Islet precursor cell (in vitro differentiated cells): ENCODE measurements at regions not wholly inside any gene's neighbourhood (a gene's known extent, or its start where the extent isn't known, plus 50 kb on each side); places are given as distances from the start of the nearest gene placed in this dataset.

Experiments used
- DNase-seq: peaks from one replicate; pipeline ENCODE4 v3.0.0-alpha.2; 2018

DNA sequence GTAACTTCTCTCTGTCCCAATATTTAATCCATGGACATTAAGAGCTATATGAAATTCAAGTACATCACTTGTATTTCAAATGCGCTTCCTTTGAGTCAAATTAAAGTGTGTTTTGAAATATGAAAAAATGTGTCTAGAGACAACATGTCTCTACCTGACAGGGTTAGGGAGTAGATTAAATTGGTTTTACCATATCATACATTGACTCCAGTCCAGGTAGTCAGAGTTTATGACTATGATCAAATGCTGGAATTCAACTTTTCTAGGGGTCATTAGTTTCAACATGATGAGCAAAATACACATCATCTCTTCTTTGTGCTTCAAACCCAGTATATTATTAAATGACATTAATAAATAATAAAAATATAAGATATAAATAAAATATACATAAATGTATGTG is 259.2 kb downstream of the CDH10 start:
- DNase-seq, result no peak

DNA sequence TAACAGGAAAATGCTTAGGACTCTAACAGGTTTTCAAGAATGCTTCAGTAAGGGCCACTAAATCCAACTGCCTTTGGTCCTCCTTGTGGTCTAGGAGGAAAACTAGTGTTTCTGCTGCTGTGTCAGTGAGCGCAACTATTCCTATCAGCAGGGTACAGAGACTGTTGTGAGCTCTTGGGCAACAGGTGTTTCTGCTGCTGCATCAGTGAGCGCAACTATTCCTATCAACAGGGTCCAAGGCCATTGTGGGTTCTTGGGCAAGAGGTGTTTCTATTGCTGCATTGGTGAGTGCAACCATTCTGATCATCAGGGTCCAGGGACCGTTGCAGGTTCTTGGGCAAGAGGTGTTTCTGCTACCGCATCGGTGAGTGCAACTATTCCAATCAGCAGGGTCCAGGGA is 256.3 kb downstream of the CDH10 start:
- no peak for DNase-seq

DNA sequence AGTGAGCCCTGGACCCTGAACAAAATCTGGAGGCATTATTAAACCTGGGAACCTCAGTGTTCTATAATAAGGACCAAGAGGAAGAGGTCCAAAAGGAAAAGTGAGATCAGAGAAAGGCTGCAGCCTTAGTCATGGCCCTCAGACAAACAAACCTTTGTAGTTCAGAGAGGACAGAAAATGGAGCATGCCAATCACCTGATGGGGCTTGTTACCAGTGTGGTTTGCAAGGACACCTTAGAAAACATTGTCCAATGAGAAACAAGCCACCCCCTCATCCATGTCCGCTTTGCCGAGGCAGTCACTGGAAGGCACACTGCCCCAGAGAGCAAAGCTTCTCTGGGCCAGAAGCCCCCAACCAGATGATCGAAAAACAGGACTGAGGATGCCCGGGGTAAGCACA is 254.8 kb downstream of the CDH10 start:
- peak; percentile 55 for DNase-seq

DNA sequence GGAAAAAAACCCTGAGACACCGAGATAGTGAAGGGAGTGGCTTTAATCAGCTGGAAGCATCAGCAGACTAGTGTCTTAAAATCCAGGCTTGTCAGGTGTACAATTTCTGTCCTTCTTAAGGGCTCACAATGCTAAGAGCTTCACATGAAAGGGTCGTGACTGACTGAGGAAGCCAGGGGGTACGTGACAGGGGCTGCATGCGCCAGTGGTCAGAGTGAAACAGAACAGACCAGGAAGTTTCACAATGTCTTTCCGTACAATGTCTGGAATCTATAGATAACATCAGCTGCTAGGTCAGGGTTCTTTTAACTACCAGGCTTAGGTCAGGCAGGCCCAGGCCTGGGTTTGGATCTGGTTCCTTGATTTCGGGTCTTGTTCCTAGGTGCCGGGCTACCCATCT is 253.0 kb downstream of the CDH10 start:
- DNase-seq, result peak; percentile 93

DNA sequence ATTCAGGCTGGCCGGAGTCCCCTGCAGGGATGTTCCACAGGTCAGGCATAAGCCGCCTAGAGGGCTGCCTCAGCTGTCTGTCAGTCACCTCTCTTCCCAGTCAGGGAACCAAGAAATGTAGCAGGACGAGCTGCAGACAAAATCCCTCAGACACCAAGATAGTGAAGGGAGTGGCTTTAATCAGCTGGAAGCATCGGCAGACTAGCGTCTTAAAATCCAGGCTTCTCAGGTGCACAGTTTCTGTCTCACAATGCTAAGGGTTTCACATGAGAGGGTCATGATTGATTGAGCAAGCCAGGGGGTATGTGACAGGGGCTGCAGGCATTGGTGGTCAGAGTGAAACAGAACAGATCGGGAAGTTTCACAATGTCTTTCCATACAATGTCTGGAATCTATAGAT is 247.2 kb downstream of the CDH10 start:
- peak; percentile 93 for DNase-seq

DNA sequence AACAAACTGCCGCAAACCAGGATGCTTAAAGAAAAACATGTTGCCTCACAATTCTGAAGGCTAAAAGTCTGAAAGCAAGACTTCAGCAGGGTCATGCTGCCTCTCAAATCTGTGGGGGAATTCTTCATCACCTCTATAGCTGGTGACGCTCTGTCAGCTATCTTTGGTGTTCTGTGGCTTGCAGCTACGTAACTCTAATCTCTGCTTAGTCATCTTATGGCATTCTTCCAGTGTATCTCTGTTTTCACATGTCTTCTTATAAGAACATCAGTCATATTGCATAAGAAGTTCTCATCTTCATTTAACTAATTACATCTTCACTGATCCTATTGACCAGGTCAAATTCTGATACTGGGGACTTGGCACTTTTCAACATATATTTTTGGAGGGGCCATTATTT is 243.0 kb downstream of the CDH10 start:
- no peak for DNase-seq

DNA sequence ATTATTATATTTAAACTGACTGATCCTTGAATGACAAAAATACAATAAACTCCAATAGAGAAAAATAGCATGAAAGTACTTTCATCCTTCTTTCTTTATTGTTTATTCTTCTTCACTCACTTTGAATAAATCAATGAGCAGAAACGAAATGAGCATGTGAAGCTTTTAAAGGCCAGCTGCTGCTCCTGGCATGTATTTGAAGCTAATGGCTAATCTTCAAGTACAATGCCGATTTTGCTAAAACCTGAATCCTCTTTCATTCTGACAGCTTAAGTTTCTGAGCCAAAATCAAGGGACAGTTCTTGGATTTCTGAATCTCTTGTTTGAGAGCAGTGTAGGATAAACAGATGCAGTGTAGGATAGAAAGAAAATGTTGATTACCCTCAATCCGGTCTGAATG is 237.3 kb downstream of the CDH10 start:
- DNase-seq, result no peak

DNA sequence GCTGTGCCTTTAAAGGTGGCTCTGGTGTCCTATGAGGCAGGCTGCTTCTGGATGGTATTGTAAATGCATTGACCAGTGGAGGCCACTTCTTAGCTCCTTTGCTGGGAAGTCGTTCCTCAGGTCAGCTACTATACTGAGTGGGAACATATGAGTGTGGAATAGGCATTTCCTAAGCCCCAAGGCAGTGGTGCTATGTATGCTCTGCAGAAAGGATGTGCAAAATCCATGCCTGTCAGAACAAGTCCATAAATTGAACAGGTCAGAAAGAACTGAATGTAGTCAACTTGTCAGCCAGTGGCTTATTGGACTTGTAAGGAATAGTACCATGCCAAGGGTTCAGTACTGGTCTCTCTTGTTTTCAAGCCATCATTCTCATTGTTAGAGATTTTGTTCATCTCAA is 216.4 kb downstream of the CDH10 start:
- DNase-seq, result no peak

DNA sequence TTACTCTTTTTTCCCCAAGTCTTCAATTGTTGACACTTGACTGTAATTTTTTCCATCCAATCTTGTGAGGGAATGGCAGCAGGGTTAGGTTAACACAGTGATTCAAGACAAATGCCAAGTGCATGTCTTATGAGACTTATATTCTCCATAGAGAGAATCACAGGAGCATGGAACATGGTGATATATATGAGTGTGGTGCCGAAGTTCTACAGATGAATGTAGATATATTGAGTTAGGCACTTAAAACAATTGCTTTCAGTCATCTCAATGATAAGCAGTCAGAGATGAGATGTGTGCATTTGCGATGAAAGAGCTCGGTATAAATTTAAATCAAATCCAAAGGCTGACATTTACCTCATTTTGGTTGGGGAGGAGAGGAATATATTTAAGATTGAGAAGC is 211.2 kb downstream of the CDH10 start:
- no peak for DNase-seq
